ENCODE measurements at regions not wholly inside any gene's neighbourhood (a gene's known extent, or its start where the extent isn't known, plus 50 kb on each side); places are given as distances from the start of the nearest gene placed in this dataset.

DNA sequence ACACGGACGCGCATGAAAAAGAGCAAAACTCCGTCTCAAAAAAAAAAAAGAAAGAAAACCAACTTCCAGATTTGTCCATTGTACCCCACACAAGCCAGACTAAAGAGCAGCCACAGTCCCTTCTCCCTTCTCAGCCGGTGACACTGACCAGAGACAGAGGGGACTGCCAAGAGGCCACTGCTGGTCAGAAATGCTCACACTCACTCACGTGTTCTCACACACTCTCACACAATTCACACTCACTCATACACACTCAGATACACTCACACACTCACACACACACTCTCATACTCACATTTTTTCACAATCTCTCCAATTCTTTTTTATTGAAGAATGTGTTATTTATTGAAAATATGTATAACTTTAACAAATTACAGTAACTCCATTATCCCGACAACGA is 90.8 kb upstream of the RAB4A start:
- TF ChIP-seq CTCF (IDR thresholded peaks at IDR 0.05), result no peak
- TF ChIP-seq POLR2AphosphoS5 (IDR thresholded peaks at IDR 0.05; ENCODE audit: low read depth, low read length), result no peak

Measured in Panc1 (cell line).